HL-60 (cell line): ENCODE measurements at regions not wholly inside any gene's neighbourhood (a gene's known extent, or its start where the extent isn't known, plus 50 kb on each side); places are given as distances from the start of the nearest gene placed in this dataset.

Source experiments
- CTCF ChIP-seq: IDR thresholded peaks from one replicate; pipeline ENCODE4 v1.5.1; 2011; ENCODE audit warnings: low read length, control low read depth, inconsistent platforms; ENCODE audit not compliant: insufficient read depth
- GABPA ChIP-seq: IDR thresholded peaks from 2 replicates; pipeline ENCODE4 v1.6.1; 2012; ENCODE audit warnings: low read depth
- POLR2AphosphoS5 ChIP-seq: IDR thresholded peaks from 2 replicates; pipeline ENCODE4 v1.6.1; 2012; ENCODE audit warnings: low read depth
- REST ChIP-seq: IDR thresholded peaks from 2 replicates; pipeline ENCODE4 v1.6.1; 2012; ENCODE audit warnings: low read depth; ENCODE audit not compliant: insufficient replicate concordance
- SPI1 ChIP-seq: IDR thresholded peaks from 2 replicates; pipeline ENCODE4 v1.6.1; 2012; ENCODE audit warnings: low read depth, mild to moderate bottlenecking, borderline replicate concordance

- TF ChIP-seq CTCF: no peak
- no peak for TF ChIP-seq POLR2AphosphoS5
- no peak for TF ChIP-seq REST
- TF ChIP-seq GABPA: no peak
- TF ChIP-seq SPI1: no peak
Observed at GRCh38 chr5:117424559-117424958, 849.9 kb upstream of the SEMA6A start.
